ENCODE measurements at regions not wholly inside any gene's neighbourhood (a gene's known extent, or its start where the extent isn't known, plus 50 kb on each side); places are given as distances from the start of the nearest gene placed in this dataset.

DNA sequence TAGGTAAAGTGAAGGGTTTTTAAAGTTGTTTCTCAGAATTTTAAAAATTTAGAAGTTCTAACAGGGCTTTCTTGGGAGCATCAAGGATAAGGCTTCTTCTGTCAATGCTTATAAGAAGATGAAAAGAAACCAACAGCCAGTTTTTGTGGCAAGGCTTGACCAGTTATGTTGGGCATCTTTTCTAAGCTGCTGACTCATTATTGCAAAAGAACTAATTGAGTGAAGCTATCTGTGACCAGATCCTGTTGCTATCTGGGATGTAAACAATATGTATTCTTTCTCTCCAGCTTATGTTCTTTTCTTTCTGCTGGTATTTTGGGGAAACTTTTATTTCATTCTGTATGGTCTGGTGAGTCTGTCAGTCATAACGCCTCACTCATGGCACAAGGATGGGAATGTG is 643.8 kb downstream of the HDGFL1 start:
- TF ChIP-seq POLR2A (IDR thresholded peaks at IDR 0.05), result no peak
- TF ChIP-seq, protein P1, sequence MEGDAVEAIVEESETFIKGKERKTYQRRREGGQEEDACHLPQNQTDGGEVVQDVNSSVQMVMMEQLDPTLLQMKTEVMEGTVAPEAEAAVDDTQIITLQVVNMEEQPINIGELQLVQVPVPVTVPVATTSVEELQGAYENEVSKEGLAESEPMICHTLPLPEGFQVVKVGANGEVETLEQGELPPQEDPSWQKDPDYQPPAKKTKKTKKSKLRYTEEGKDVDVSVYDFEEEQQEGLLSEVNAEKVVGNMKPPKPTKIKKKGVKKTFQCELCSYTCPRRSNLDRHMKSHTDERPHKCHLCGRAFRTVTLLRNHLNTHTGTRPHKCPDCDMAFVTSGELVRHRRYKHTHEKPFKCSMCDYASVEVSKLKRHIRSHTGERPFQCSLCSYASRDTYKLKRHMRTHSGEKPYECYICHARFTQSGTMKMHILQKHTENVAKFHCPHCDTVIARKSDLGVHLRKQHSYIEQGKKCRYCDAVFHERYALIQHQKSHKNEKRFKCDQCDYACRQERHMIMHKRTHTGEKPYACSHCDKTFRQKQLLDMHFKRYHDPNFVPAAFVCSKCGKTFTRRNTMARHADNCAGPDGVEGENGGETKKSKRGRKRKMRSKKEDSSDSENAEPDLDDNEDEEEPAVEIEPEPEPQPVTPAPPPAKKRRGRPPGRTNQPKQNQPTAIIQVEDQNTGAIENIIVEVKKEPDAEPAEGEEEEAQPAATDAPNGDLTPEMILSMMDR (IDR thresholded peaks at IDR 0.05), result no peak

All from right lobe of liver (tissue), 4 donors.